HL-60 (cell line): ENCODE measurements at regions not wholly inside any gene's neighbourhood (a gene's known extent, or its start where the extent isn't known, plus 50 kb on each side); places are given as distances from the start of the nearest gene placed in this dataset.

ENCODE experiments used
- DNase-seq, 2 experiments: peaks; one replicate each; pipeline ENCODE4 v3.0.0-alpha.2; 2010 to 2020; ENCODE audit warnings: low read depth in 1 of 2, low spot score in 1 of 2
- H3K27ac ChIP-seq: fragments of 250-450 bp; sonication (Bioruptor Pico); replicated peaks from 2 replicates; pipeline ENCODE4 v1.5.1; 2020; ENCODE audit warnings: mild to moderate bottlenecking, moderate library complexity
- H3K27me3 ChIP-seq: fragments of 250-450 bp; sonication (Bioruptor Pico); 2 replicates; pipeline ENCODE4 v1.5.1; 2021; ENCODE audit warnings: mild to moderate bottlenecking, moderate library complexity; ENCODE audit not compliant: insufficient read depth, poor library complexity, severe bottlenecking
- H3K4me3 ChIP-seq: replicated peaks from 2 replicates; pipeline ENCODE4 v1.5.1; 2011; ENCODE audit warnings: mild to moderate bottlenecking, control low read depth, low read length; ENCODE audit not compliant: insufficient read depth
- GABPA ChIP-seq: IDR thresholded peaks from 2 replicates; pipeline ENCODE4 v1.6.1; 2012; ENCODE audit warnings: low read depth
- POLR2AphosphoS5 ChIP-seq: IDR thresholded peaks from 2 replicates; pipeline ENCODE4 v1.6.1; 2012; ENCODE audit warnings: low read depth
- SPI1 ChIP-seq: IDR thresholded peaks from 2 replicates; pipeline ENCODE4 v1.6.1; 2012; ENCODE audit warnings: low read depth, mild to moderate bottlenecking, borderline replicate concordance
- TF ChIP-seq, protein P1 (sequence below): IDR thresholded peaks from one replicate; pipeline ENCODE4 v1.5.1; 2011; ENCODE audit warnings: low read length, control low read depth, inconsistent platforms; ENCODE audit not compliant: insufficient read depth
- TF ChIP-seq, protein P2 (sequence below): IDR thresholded peaks from 2 replicates; pipeline ENCODE4 v1.6.1; 2012; ENCODE audit warnings: low read depth; ENCODE audit not compliant: insufficient replicate concordance

DNA sequence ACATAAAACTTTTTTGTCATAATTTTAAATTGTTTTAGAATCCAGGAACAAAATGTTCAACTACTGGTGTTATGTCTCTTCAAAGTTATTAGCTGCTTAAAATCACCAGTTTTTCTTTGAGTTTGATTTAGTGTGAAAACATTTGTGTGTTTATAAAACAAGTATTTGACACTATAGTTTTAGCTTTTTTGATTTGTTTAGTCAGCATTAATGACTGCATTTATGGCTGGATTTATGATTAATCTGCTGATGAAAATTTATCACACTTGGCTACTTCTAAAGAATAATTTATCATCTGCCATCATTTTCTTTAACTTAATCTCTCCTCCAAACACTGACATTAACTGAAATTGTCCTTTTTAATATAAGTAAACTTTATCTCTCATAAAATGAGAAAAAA, 1465.9 kb upstream of the SLC10A2 start:
- no peak for DNase-seq
- no peaks in the 10 kb centered on the region for H3K27me3 ChIP-seq
- TF ChIP-seq SPI1 (no peak), GABPA (no peak), POLR2AphosphoS5 (no peak)
- TF ChIP-seq, protein P1, sequence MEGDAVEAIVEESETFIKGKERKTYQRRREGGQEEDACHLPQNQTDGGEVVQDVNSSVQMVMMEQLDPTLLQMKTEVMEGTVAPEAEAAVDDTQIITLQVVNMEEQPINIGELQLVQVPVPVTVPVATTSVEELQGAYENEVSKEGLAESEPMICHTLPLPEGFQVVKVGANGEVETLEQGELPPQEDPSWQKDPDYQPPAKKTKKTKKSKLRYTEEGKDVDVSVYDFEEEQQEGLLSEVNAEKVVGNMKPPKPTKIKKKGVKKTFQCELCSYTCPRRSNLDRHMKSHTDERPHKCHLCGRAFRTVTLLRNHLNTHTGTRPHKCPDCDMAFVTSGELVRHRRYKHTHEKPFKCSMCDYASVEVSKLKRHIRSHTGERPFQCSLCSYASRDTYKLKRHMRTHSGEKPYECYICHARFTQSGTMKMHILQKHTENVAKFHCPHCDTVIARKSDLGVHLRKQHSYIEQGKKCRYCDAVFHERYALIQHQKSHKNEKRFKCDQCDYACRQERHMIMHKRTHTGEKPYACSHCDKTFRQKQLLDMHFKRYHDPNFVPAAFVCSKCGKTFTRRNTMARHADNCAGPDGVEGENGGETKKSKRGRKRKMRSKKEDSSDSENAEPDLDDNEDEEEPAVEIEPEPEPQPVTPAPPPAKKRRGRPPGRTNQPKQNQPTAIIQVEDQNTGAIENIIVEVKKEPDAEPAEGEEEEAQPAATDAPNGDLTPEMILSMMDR: no peak
- TF ChIP-seq, protein P2, sequence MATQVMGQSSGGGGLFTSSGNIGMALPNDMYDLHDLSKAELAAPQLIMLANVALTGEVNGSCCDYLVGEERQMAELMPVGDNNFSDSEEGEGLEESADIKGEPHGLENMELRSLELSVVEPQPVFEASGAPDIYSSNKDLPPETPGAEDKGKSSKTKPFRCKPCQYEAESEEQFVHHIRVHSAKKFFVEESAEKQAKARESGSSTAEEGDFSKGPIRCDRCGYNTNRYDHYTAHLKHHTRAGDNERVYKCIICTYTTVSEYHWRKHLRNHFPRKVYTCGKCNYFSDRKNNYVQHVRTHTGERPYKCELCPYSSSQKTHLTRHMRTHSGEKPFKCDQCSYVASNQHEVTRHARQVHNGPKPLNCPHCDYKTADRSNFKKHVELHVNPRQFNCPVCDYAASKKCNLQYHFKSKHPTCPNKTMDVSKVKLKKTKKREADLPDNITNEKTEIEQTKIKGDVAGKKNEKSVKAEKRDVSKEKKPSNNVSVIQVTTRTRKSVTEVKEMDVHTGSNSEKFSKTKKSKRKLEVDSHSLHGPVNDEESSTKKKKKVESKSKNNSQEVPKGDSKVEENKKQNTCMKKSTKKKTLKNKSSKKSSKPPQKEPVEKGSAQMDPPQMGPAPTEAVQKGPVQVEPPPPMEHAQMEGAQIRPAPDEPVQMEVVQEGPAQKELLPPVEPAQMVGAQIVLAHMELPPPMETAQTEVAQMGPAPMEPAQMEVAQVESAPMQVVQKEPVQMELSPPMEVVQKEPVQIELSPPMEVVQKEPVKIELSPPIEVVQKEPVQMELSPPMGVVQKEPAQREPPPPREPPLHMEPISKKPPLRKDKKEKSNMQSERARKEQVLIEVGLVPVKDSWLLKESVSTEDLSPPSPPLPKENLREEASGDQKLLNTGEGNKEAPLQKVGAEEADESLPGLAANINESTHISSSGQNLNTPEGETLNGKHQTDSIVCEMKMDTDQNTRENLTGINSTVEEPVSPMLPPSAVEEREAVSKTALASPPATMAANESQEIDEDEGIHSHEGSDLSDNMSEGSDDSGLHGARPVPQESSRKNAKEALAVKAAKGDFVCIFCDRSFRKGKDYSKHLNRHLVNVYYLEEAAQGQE: no peak
- no peak overlapping the region for H3K4me3 ChIP-seq
- no peak overlapping the region for H3K27ac ChIP-seq

DNA sequence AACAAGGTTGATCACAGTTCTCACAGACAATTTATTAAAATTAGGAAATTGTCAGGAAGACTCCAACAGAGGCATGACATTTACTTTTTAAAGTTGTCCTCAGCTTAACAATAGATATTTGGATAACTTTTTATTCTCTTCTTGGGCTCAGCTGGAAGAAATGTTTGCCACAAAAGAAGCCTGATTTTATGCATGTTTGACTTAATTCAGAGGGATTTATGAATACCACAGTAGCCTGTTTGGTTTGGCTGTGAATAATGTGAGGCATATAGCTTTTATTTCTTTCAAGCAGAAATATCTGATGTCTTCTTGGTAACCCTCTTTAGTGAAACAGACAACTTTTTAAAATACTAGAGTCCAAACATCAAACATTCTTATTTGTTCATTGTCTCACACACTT, 1464.5 kb upstream of the SLC10A2 start:
- Histone ChIP-seq H3K27ac (no peak overlapping the region), H3K27me3 (no peaks in the 10 kb centered on the region)
- TF ChIP-seq SPI1 (no peak), POLR2AphosphoS5 (no peak), GABPA (no peak)
- TF ChIP-seq, protein P2: no peak
- TF ChIP-seq, protein P1: no peak

DNA sequence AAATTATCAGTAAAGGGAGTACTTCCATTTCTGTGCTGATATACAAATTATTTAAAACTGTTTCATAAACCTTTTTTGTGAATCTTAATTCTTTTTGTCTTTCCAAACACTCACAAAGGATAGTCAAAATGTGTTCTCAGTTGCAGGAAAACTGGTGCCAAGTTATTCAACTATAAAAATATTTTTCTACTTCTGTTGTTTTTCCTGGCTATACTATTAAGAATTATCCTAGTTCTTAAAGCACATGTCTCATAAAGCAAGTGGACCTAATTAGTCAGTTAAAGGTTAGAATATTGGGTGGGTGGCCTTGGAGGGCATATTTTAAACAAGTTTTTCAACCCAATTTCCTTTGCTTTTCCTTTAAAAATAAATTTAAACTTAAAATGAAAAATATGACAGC, 1460.3 kb upstream of the SLC10A2 start:
- no peak for TF ChIP-seq SPI1
- TF ChIP-seq, protein P1: no peak
- TF ChIP-seq GABPA: no peak
- TF ChIP-seq, protein P2: no peak
- no peak for TF ChIP-seq POLR2AphosphoS5

More for the DNA sequence above, 1464.5 kb upstream of the SLC10A2 start:
- no peak overlapping the region for H3K4me3 ChIP-seq
- no peak for DNase-seq

More for the DNA sequence above, 1460.3 kb upstream of the SLC10A2 start:
- no peak overlapping the region for H3K27ac ChIP-seq
- no peaks in the 10 kb centered on the region for H3K27me3 ChIP-seq
- no peak for DNase-seq
- no peak overlapping the region for H3K4me3 ChIP-seq
